HCT116 (cell line): ENCODE measurements at regions not wholly inside any gene's neighbourhood (a gene's known extent, or its start where the extent isn't known, plus 50 kb on each side); places are given as distances from the start of the nearest gene placed in this dataset.

Experiments
- ATAC-seq: fragments of 200-7000 bp; cut with Tn5 transposase; 2 replicates; pipeline ENCODE4 v1.9.1; 2020; ENCODE audit warnings: mild to moderate bottlenecking, moderate library complexity
- BruUV-seq: library from RNA; stranded (reverse); fragments of 400-500 nt; replicated peaks from 2 replicates; lab custom pipeline; 2021; lab: Mats Ljungman, UMichigan
- CTCF ChIA-PET: fragments of 300-600 bp; sonication (Branson Sonifier 250); formaldehyde crosslinking; loops from one replicate; lab custom pipeline; 2021; ENCODE audit warnings: antibody characterized with exemption; lab: Charles Lee
- POLR2A ChIA-PET: fragments of 300-600, 350-600 bp; sonication (Branson Sonifier 250); formaldehyde crosslinking; loops from one replicate; lab custom pipeline; 2021; ENCODE audit warnings: antibody characterized with exemption; lab: Charles Lee
- RAD21 ChIA-PET, 2 experiments: fragments of 300-600 bp; sonication (Branson Sonifier 250); formaldehyde crosslinking; loops; one replicate each; lab custom pipeline; 2023; ENCODE audit warnings: low total read pairs in 2 of 2; ENCODE audit not compliant: uncharacterized antibody in 2 of 2, unreplicated experiment in 2 of 2, low non-redundant PET in 1 of 2; lab: Charles Lee
- DNase-seq: peaks from one replicate; pipeline ENCODE4 v3.0.0-alpha.2; 2010; ENCODE audit warnings: low read depth, low spot score
- H2AFZ ChIP-seq: fragments of 200-600 bp; shearing (Covaris generic), sonication (generic); 2 replicates; pipeline ENCODE4 v1.6.1; 2017; ENCODE audit warnings: low read depth, mixed run types, mixed read lengths, antibody characterized with exemption, low read length; ENCODE audit not compliant: poor library complexity, severe bottlenecking
- H3K27ac ChIP-seq: 2 replicates; pipeline ENCODE4 v1.5.1; 2012; ENCODE audit warnings: low read depth, low read length
- H3K27me3 ChIP-seq: fragments of 200-600 bp; sonication (generic); 2 replicates; pipeline ENCODE4 v1.6.1; 2016; ENCODE audit warnings: mixed run types, low read length, mixed read lengths; ENCODE audit not compliant: insufficient read depth
- H3K36me3 ChIP-seq, 2 experiments: fragments of 200-500 bp in 1 of 2; fragments of 200-600 bp in 1 of 2; sonication (Bioruptor generic) in 1 of 2; sonication (generic) in 1 of 2; 2 replicates each; pipeline versions ENCODE4 v1.5.1 to v1.6.1; 2014 to 2016; ENCODE audit warnings: low read length in 2 of 2, inconsistent platforms in 1 of 2, mixed read lengths in 1 of 2, mixed run types in 1 of 2; ENCODE audit not compliant: insufficient read depth in 2 of 2, control insufficient read depth in 1 of 2
- H3K4me1 ChIP-seq, 2 experiments: fragments of 200-600 bp in 1 of 2; sonication (generic) in 1 of 2; 2 replicates each; pipeline versions ENCODE4 v1.5.1 to v1.6.1; 2012 to 2017; ENCODE audit warnings: low read length in 2 of 2, inconsistent platforms in 1 of 2, mild to moderate bottlenecking in 1 of 2, mixed read lengths in 1 of 2, mixed run types in 1 of 2, moderate library complexity in 1 of 2; ENCODE audit not compliant: insufficient read depth in 2 of 2, control insufficient read depth in 1 of 2
- H3K4me2 ChIP-seq: fragments of 200-600 bp; sonication (generic); 2 replicates; pipeline ENCODE4 v1.6.1; 2017; ENCODE audit warnings: mixed run types, low read length, mixed read lengths
- H3K4me3 ChIP-seq, 2 experiments: fragments of 200-600 bp in 1 of 2; sonication (generic) in 1 of 2; replicated peaks in 1 of 2; 2 replicates each; pipeline ENCODE4 v1.5.1; 2011 to 2016; ENCODE audit warnings: low read length in 2 of 2, control low read depth in 1 of 2, low read depth in 1 of 2, mild to moderate bottlenecking in 1 of 2, mixed read lengths in 1 of 2, mixed run types in 1 of 2
- H3K79me2 ChIP-seq: fragments of 200-600 bp; sonication (generic); 2 replicates; pipeline ENCODE4 v1.6.1; 2017; ENCODE audit warnings: mild to moderate bottlenecking, mixed run types, low read length, moderate library complexity, mixed read lengths; ENCODE audit not compliant: insufficient read depth
- H3K9ac ChIP-seq: fragments of 200-600 bp; sonication (generic); 2 replicates; pipeline ENCODE4 v1.6.1; 2016; ENCODE audit warnings: low read length, mixed read lengths
- H3K9me2 ChIP-seq: fragments of 200-600 bp; sonication (generic), shearing (Covaris generic); 2 replicates; pipeline ENCODE4 v1.6.1; 2017; ENCODE audit warnings: mixed run types, mild to moderate bottlenecking, moderate library complexity; ENCODE audit not compliant: insufficient read depth
- H3K9me3 ChIP-seq, 2 experiments: fragments of 200-500 bp in 1 of 2; fragments of 200-600 bp in 1 of 2; sonication (Bioruptor generic) in 1 of 2; sonication (generic) in 1 of 2; 2 replicates each; pipeline ENCODE4 v1.6.1; 2014 to 2017; ENCODE audit warnings: low read length in 2 of 2, mixed read lengths in 2 of 2, inconsistent platforms in 1 of 2, low read depth in 1 of 2, mild to moderate bottlenecking in 1 of 2, mixed run types in 1 of 2, moderate library complexity in 1 of 2; ENCODE audit not compliant: control insufficient read depth in 1 of 2, insufficient read depth in 1 of 2
- H4K20me1 ChIP-seq: fragments of 200-600 bp; sonication (generic), shearing (Covaris generic); 2 replicates; pipeline ENCODE4 v1.6.1; 2017; ENCODE audit warnings: mixed run types, mild to moderate bottlenecking, moderate library complexity; ENCODE audit not compliant: insufficient read depth
- CEBPB ChIP-seq: IDR thresholded peaks from 2 replicates; pipeline ENCODE4 v1.6.1; 2012; ENCODE audit warnings: low read depth
- EGR1 ChIP-seq: IDR thresholded peaks from 2 replicates; pipeline ENCODE4 v1.6.1; 2012; ENCODE audit warnings: low read depth
- EZH2phosphoT487 ChIP-seq: fragments of 200-600 bp; IDR thresholded peaks from 2 replicates; pipeline ENCODE4 v1.6.1; 2018; ENCODE audit warnings: antibody characterized with exemption, borderline replicate concordance
- JUND ChIP-seq: IDR thresholded peaks from 2 replicates; pipeline ENCODE4 v1.6.1; 2012
- TCF7L2 ChIP-seq: IDR thresholded peaks from 2 replicates; pipeline ENCODE4 v1.7.0; 2011; ENCODE audit warnings: borderline replicate concordance, inconsistent platforms; ENCODE audit not compliant: insufficient read depth, insufficient read length; ENCODE audit errors: extremely low read depth
- YY1 ChIP-seq: IDR thresholded peaks from 2 replicates; pipeline ENCODE4 v1.6.1; 2011; ENCODE audit warnings: low read length, low read depth, moderate library complexity, mild to moderate bottlenecking; ENCODE audit not compliant: insufficient replicate concordance; ENCODE audit errors: extremely low read depth
- intact Hi-C: fragments of 100-400 bp; cut with micrococcal nuclease; formaldehyde crosslinking; loops from 2 replicates; pipeline ENCODE4 v1.10.0; 2022
- TF ChIP-seq, protein P1 (sequence below): IDR thresholded peaks from 2 replicates; pipeline ENCODE4 v1.6.1; 2011; ENCODE audit warnings: mild to moderate bottlenecking, low read length, moderate library complexity; ENCODE audit not compliant: insufficient replicate concordance; ENCODE audit errors: extremely low read depth

GRCh38 chr3:188949996-188950395 lies 221.8 kb upstream of the TPRG1 start:
- no TSS peak for BruUV-seq
- no peak for TF ChIP-seq CEBPB
- no peak for TF ChIP-seq YY1
- TF ChIP-seq EGR1, result no peak
- no peak for TF ChIP-seq JUND
- no peak for TF ChIP-seq TCF7L2
- no peak for TF ChIP-seq EZH2phosphoT487
- TF ChIP-seq, protein P1, sequence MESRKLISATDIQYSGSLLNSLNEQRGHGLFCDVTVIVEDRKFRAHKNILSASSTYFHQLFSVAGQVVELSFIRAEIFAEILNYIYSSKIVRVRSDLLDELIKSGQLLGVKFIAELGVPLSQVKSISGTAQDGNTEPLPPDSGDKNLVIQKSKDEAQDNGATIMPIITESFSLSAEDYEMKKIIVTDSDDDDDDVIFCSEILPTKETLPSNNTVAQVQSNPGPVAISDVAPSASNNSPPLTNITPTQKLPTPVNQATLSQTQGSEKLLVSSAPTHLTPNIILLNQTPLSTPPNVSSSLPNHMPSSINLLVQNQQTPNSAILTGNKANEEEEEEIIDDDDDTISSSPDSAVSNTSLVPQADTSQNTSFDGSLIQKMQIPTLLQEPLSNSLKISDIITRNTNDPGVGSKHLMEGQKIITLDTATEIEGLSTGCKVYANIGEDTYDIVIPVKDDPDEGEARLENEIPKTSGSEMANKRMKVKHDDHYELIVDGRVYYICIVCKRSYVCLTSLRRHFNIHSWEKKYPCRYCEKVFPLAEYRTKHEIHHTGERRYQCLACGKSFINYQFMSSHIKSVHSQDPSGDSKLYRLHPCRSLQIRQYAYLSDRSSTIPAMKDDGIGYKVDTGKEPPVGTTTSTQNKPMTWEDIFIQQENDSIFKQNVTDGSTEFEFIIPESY, result no peak
- TF ChIP-seq, all 23 proteins: peak for 0
- ChIA-PET CTCF (interaction anchor here (1.2 to 8.7 kb wide), 2 partner anchors 1207 to 1210 kb away, joined by 4 to 260 read pairs; no protein-coding TSS in a partner anchor), RAD21 (no interaction called here), POLR2A (interaction anchor here (1.0 to 1.7 kb wide), 3 partner anchors 68 to 1209 kb away, joined by 3 to 5 read pairs (median 4); partner anchors contain the start of gene BCL6)
- Histone ChIP-seq H4K20me1 (no peaks in the 10 kb centered on the region), H3K9me2 (no peaks in the 10 kb centered on the region), H3K9me3 (no peaks in the 10 kb centered on the region), H3K9ac (no peak overlapping the region), H3K4me3 (no peak overlapping the region), H3K27me3 (no peaks in the 10 kb centered on the region), H3K79me2 (no peaks in the 10 kb centered on the region), H3K36me3 (no peaks in the 10 kb centered on the region), H3K4me2 (no peak overlapping the region), H2AFZ (no peak overlapping the region), H3K27ac (no peak overlapping the region), H3K4me1 (peaks cover 46 to 59% of the 10 kb centered on the region in 2 experiments)
- ATAC-seq (no peak), DNase-seq (no peak)
- intact Hi-C loops, result loop anchor here (10.0 kb wide), 1 partner anchor 785 kb away; no protein-coding TSS in a partner anchor
